ENCODE measurements at regions not wholly inside any gene's neighbourhood (a gene's known extent, or its start where the extent isn't known, plus 50 kb on each side); places are given as distances from the start of the nearest gene placed in this dataset.
A peak's percentile ranks its signal among the peaks of the same experiment; 100 is the strongest.
"Not testable (repeated sequence)": the region's sequence is repeated elsewhere in the genome, so short reads cannot be mapped to it uniquely, and the experiment has no call there.

DNA sequence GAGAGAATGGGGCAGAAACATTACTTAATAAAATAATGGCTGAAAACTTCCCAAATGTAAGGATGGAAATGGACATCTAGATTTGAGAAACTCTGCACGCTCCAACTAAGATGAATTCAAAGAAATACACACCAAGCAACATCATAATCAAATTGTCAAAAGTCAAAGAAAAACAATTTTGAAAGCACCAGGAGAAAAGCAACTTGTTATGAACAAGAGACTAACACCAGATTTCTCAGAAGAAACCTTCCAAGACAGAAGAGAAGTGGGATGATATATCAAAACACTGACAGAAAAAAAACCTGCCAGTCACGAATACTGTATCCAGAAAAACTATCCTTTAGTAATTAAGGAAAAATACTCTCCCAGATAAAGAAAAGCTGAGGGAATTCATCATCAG lies 208.6 kb upstream of the SAMSN1 start:
- no peak for DNase-seq (ENCODE audit: low read depth in 2 of 2)

DNA sequence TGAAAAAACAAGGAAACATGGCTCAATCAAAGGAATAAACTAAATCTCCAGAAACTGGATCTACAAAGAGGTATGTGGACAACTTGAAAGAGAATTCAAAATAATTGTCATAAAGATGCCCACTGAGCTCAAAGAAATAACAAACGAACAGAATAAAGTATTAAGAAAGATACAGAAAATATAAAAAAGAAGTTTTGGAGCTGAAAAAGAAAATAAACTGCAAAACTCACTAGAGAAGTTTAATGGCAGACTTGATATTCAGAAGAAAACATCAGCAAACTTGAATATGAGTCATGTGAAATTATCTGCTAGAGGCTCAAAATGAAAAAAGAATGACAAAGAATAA lies 208.1 kb upstream of the SAMSN1 start:
- no peak for DNase-seq (ENCODE audit: low read depth in 2 of 2)

DNA sequence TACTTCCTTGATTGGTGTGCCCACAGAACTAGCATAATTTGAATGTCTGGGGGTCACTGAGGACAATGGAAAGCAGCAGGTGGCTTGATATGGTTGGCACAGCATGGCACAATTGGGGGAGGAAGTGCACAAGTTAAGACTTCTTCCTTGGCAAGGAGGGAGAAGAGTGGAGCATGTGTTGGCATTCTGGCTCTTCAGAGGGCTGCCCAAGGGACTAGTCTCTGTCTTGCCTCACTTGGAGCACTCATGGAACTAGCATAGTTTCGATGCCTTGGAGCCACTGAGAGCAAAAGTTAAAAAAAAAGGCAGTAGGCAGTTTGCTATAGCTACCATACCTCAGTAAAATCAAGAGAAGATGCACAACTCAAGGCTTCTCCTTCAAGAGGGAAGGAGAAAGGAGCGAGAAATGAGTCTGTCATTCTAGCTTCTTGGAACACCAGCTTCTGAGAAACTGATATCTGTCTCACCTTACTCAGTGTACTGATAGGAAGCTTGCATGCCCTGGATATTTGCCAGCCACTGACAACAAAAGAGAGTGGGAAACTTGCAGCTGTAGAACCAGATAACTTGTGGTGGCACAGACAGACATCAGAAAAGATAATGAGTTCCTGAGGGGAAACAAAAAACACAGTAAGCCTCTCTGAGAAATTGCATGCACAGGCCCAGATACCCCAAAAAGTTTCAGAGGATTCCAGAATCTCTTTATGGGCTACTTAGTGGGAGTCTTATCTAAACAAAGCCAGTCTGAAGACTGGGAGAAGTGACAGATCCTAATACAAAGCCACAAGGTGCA lies 207.5 kb upstream of the SAMSN1 start:
- DNase-seq (ENCODE audit: low read depth in 2 of 2) = no peak

DNA sequence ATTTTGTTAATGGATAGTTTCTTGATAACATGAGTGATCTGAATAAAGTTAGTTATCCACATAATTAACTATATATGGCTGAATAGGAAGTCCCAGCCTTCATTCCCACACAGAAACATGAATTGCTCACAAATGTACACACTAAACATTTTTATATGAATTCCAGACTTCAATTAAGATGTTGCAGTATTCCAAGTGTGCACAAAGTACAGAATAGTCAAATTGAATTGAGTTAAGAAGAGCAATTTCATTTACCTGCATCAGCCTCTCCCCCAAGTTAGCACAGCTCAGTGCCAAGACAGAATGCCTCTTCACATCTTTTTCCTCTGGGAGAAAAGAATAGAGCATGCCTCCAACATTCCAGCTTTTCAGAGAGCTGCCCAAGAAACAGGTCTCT lies 207.0 kb upstream of the SAMSN1 start:
- no peak for DNase-seq (ENCODE audit: low read depth in 2 of 2)

DNA sequence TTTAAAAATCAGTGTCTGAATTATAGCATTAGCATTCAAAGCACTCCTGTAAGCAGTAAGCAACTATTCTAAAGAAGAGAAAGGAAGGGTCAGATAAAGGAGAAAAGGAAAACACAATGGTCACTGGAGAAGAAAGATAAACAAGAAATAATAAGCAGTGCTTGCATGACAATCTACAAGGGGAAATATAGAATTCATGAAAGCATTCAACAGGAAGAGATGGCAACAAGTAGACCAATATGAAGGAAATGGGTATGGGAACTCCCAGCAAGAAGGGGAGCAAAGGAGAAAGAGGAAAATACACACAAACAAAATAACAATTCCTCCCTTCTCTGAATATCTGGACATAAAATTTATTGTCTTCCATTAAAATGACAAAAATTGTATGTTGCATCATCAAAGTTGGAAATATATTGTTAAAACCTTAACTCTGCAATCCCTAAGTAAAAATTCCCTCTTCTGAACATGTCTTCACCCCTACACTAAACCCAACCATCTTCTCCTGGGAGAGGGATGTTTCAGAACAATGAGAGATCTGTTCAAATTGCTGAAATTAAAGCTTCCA lies 206.3 kb upstream of the SAMSN1 start:
- no peak for DNase-seq (ENCODE audit: low read depth in 2 of 2)

DNA sequence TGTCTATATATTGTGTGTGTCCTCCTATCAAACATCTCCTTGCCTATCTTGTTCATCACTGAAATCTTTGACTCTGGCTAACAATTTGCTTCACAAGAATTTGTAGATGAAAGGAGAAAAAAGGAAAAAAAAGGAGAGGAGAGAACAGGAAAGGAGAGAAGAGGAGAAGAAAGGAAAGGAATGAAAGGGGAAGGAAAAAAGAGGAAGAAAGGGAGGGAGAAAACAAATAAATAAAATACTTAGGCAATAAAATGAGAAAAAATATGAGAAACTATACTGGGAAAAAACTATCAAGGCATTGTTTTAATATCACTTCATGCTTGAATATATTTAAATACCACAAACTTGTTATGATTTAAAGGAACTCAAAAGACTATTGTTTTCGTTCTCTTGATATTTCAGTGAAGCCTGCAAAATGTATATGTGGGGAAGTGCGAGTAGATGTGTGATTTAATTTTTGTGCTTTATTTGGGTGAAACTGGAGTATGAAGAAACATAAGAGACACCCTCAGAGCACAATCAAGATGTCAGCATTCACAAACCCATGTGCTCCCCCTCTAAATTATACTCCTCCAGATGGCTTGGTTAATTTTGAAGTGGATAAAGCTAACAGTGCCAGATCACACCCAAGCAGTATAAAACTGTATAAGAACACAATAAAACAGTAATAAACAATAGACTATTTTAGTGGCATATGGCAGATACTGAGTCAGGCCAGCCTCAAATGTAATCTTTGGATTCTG lies 205.7 kb upstream of the SAMSN1 start:
- no peak for DNase-seq (ENCODE audit: low read depth in 2 of 2)

DNA sequence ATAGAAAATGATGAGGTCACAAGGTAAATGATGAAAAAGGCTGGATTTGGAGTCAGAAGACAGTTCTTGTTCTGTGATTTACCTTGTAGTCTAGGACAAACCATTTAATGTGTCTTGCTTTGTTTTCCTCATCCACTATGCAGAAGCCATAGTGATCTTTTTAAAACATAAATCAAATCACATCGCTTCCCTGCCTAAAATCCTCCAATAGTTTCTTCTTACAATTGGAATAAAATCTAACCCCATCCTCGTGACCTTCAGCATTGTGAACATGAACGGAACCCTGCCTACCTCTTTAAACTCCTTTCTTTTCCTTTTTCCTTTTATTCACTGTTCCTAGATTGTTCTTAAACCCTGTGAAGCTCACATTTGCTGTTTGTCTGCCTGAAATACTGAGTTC lies 204.9 kb upstream of the SAMSN1 start:
- no peak for DNase-seq (ENCODE audit: low read depth in 2 of 2)

DNA sequence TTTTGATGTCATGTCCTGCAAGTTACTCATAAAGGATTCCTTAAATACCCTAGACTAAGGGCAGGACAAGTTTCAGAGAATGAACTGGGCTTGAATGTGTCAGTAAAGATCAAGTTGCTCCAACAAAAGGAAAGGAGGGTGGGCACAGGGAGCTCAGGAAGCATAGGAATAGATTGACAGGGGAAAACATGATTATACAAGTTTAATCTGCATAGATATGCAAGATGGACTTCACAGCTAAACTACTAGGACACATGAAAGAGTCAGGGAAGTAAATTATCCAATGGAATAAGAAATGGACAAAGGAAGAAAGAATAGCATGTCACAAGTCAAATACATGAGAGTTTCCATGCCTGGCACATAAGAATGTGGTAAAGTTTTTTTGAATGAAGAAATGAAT lies 203.9 kb upstream of the SAMSN1 start:
- no peak for DNase-seq (ENCODE audit: low read depth in 2 of 2)

DNA sequence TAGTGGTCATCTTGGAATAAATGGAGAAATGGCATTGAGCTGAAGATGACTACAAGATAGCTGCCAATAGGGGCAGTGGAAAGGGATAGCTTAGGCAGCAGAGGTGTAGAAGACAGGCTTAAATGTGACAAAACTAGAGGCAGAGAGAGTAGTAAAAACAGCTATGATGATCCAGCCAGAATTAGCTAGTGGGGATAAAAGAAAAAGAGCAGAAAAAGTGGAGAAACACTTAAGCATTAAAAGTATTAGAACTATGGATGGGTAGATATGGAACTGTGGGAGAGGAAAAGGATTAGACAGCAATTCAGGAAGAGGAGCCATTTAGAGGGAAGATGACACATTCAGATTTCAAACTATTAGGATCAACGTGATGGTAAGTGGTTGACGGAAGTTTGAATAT lies 202.5 kb upstream of the SAMSN1 start:
- DNase-seq (ENCODE audit: low read depth in 2 of 2) = no peak

DNA sequence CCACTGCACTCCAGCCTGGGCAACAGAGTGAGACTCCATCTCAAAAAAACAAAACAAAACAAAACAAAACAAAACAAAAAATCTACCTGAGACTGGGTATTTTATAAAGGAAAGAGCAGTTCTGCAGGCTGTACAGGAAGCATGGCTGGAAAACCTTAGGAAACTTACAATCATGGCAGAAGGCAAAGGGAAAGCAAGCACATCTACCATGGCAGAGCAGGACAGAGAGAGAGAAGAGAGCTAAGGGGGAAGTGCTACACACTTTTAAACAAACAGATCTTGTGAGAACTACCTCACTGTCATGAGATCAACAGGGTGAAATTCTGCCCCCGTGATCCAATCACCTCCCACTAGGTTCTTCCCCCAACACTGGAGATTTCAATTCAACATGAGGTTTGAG lies 198.3 kb upstream of the SAMSN1 start:
- DNase-seq (ENCODE audit: low read depth in 2 of 2) = no peak

DNA sequence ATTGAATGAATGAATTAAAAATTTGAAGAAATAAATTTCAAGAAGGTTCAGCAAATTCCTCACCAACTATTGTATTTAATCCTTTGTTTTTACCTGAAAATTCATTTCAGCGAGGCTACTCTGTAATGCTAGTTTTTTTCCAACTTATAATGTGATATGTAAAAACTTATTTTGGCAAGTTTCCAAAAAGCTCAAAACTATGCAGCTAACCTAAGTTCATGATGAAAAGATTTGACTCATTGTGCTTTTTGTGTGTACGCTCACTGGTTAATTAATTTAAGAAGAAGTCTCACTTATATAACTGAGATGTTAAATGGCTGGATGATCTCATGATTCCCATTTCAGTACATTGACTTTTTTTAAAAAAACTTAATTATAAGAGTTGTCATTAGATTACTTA lies 196.0 kb upstream of the SAMSN1 start:
- DNase-seq (ENCODE audit: low read depth in 2 of 2) = no peak

DNA sequence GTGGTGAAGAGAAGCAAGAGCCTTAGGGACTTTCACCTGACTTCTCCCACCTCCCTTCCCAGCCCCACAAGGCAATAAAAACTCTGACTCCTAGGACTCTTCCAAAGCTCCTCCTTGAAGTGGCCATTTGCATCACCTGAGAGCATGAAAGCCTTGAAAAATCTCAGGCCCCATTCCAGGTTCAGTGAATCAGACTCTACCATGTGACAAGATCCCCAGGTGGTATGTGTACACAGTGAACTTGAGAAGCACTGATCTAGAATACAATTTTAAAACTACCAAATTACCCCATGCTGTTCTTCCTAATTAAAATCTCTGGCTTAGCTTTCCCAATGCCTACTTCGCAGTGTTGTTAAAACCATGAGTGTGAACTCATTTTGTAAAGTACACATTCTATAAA lies 195.1 kb upstream of the SAMSN1 start:
- DNase-seq (ENCODE audit: low read depth in 2 of 2) = no peak

DNA sequence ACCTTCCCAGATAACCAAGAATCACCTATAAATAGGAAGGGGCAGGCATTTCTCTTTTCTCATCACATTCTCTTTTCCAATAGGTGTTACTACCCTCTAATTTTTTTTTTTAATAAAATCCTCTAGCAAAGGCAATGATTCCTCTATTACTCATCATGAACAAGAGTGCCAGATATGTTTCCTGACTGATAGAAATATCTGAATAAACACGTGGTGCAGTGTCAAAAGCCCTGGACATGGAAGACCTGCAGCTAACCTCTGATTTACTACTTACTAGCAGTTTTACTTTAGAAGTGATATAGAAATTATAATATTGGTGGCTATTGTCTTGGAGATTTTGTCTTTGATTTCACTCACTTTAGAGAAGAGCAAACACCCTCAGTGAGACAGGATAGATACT lies 194.6 kb upstream of the SAMSN1 start:
- no peak for DNase-seq (ENCODE audit: low read depth in 2 of 2)

DNA sequence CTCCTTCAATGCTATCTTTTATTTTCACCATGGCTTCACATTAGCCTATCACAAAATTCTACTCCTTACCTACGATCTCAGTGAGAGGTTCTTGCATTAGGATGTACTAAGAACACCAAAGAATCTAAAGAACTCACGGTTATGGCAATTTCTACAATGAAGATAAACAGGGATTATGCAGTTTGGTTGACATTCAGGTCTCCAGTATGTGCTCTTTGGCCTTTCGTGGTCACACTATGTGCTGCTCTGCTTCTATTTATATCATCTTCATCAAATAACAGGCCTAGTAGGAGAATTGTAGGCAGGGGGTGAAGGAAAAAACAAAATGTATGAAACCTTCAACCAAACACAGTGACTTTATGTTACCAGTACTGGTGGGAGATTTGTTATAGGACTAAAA lies 194.0 kb upstream of the SAMSN1 start:
- no peak for DNase-seq (ENCODE audit: low read depth in 2 of 2)

DNA sequence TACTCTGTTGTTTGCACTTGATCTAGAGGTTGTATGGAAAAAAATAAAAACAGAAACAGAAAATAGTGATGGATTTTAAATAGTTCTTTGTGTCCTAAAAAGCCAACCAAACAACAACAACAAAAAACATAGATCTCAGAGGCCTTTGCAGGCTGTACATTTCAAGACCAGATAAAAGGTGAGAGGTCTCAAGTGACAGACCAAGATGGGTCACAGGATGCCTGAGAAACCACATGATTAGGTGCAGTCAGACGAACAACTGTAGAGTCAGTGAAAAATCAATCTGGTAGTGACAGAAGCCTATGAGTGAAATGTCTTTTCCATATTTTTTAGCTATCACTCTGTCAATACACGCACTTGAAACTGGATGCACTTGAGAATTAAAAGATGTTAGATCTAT lies 193.5 kb upstream of the SAMSN1 start:
- no peak for DNase-seq (ENCODE audit: low read depth in 2 of 2)

DNA sequence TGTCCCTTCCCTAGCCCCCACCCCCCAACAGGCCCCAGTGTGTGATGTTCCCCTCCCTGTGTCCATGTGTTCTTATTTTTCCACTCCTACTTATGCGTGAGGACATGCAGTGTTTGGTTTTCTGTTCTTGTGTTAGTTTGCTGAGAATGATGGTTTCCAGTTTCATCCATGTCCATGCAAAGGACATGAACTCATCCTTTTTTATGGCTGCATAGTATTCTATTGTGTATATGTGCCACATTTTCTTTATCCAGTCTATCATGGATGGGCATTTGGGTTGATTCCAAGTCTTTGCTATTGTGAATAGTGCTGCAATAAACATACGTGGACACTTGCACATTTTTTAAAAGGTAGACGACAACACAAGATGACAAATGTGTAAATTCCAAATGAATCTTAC lies 192.5 kb upstream of the SAMSN1 start:
- DNase-seq (ENCODE audit: low read depth in 2 of 2) = not testable (repeated sequence)

DNA sequence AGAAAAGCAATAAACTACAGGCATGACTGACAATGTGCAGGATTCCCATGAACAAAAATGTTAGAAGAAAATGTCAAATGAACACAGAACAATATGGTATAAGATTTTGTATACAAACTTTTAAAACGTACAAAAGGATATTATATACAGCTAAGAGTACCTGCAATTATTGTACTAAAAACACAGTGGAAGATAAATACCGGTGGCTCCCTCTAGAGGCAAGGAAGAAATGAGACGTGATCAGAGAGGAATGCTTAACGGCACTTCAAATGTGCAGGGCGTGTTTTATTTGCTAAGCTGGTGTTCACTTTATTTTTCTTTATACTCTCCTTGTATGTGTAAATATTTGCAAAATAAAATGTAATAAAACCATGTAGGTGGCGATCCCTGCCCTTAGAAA lies 191.8 kb upstream of the SAMSN1 start:
- DNase-seq (ENCODE audit: low read depth in 2 of 2) = peak in 1 of 2 donors; percentile 11

DNA sequence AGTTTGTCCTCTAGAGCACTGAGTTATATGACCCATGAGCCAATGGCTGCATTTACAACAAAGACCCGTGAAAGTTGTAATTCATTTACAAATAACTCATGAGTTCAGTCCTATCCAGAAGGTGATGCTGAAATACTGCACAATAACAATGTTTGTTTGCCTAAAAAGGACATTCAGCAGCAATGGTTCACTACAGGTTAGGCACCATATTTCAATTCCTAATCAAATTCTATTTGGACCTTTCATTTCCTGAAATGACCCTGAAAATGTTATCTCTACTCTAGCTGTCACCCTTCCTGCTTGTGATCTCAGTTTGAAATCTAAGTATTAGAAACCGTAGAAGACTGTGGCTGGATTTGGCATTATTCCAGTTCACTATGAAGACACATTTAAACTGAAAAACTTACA lies 191.2 kb upstream of the SAMSN1 start:
- DNase-seq (ENCODE audit: low read depth in 2 of 2) = no peak

DNA sequence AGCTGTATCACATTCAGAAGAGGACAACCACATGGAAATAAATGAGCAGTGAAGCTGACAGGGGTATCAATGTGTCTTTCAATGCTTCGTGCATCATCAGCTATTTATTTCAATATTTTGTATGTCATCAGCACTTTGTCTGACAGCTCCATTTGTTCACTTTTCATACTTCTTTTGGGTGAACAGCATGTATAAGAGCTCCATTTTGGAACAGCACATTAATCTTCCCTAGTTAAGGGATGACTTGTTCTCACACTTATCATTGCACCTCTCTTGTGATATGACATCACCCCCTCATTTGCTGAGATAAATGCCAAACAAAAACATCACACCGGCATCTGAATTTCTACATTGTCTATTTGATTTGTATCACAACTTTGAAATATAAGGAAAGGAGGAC lies 190.6 kb upstream of the SAMSN1 start:
- DNase-seq (ENCODE audit: low read depth in 2 of 2) = no peak

DNA sequence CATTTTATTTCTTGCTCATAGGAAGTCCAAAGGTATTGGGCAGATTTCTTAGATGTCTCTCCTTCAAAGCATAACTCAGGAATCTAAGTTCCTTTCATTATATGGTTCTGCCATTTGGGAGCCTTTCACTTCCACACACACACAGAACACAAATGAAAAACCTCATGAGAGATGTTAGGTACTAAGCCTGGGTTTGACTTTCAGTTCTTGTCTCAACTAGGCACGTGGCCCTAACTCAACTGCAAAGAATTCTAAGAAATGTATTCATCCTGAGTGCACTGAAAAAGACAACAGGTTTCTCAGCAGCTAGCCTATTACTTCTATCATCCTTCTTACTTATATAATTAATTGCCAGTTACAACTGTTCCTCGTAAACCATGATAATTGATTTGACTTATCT lies 190.0 kb upstream of the SAMSN1 start:
- DNase-seq (ENCODE audit: low read depth in 2 of 2) = no peak

DNA sequence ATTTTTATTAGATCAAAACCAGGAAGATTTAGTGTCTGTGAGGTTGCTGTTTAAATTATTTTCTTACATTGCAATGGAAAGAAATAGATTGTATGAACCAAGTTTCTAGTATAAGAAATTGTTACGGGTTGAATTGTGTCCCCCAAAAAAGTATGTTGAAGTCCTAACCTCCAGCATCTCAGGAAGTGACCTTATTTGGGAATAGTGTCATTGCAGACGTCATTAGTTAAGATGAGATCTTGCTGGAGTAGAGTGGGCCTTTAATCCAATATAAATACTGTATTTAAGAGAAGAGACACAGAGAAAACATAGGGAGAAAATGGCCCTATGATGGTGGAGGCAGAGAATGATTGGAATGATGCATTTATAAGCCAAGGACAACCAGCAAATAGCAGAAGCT lies 188.7 kb upstream of the SAMSN1 start:
- no peak for DNase-seq (ENCODE audit: low read depth in 2 of 2)

DNA sequence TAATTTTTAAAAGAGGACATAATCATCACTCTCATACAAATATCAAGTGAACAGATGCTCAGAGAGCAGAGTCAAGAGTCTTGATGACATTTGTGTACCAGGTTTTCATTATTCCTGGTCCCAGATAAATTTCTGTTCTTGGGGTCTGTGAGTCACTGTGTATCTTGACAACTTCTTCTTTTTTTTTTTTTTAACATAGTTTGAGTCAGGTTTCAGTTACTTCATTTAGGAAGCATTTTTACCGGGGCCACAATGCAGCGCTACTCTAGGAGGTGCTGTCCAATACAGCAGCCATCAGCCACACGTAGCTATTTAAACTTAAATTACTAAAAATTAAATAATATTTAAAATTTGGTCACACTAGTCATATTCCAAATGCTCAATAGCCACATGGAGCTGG lies 188.1 kb upstream of the SAMSN1 start:
- DNase-seq (ENCODE audit: low read depth in 2 of 2) = no peak

DNA sequence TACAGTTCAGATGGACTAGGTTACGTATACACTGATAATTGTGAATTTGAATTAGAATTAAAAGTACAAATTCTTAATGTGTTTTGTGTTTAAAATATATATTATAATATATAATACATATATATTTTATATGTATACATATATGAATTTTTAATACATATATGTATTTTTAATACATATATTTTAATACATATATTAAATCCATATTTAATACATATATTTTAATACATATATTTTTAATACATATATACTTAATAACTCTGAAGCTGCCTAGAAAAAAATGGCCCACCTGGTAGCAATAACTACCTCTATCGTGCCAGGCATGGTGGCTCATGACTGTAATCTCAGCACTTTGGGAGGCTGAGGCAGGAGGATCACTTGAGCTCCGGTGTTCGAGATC lies 179.1 kb upstream of the SAMSN1 start:
- DNase-seq (ENCODE audit: low read depth in 2 of 2) = no peak
